UCSD-AML1 (cell line): ENCODE measurements at regions not wholly inside any gene's neighbourhood (a gene's known extent, or its start where the extent isn't known, plus 50 kb on each side); places are given as distances from the start of the nearest gene placed in this dataset.
"Not testable (repeated sequence)": the region's sequence is repeated elsewhere in the genome, so short reads cannot be mapped to it uniquely, and the experiment has no call there.

ENCODE experiments used
- DNase-seq: peaks from one replicate; lab custom pipeline; 2025; ENCODE audit not compliant: unreplicated experiment; lab: John Stamatoyannopoulos, UW

DNA sequence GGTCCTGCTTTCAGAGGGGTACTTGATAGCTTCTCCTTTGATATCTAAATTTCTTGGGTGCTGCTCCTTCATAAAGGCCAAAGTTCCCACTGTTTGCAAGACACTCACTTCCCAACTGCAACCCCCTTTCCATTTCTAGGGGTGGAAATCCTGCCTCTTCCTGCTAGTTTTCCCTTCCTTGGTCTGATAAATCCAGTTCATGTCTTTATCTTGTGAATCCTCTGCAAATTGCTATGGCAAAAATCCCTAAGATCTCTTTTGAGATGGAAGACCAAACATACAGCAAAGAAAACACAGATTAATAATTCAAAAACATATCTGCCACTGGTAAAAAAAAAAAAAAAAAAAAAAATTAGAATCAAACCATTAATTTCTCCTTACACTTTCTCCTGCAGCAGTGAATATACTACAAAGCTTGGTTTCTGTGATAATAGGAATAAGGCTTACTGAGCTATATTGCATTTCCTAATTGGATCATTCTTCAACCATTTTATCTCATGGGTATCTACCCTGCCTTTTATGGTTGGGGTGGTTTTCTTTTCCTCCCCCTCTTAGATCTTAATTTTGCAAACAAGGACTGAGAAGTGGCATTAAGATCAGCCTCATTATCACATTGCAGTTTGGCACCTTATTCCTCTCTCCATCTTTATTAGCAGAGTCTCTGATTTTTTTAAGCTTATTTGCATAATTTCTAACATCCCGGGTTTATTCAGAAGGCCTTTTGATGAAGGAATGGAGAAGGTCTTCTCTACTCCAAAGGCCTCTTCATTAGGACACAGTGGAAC is 439.1 kb downstream of the XYLT1 start:
- DNase-seq, result no peak

DNA sequence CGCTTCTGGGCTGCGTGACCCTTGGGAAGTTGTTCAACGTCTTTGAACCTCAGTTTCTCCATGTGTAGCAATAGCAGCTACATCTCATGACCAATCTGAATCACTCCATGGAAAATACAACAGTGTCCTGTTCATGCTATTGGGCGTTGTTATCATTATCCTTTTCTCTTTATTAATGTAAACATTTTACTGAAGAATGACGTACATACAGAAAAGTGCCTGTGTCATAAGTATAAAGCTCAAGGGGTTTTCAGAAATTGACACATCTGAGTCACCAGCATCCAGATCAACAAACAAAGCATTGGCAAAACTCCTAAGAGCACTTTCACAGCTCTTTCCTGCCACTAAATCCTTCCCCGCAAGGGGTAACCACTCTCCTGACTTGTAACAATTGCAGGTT is 438.4 kb downstream of the XYLT1 start:
- DNase-seq, result no peak

GRCh38 chr16:17034477-17035252 is 436.1 kb downstream of the XYLT1 start:
- no peak for DNase-seq

- DNase-seq, result no peak
Observed at GRCh38 chr16:17037499-17037898, 433.3 kb downstream of the XYLT1 start.

DNA sequence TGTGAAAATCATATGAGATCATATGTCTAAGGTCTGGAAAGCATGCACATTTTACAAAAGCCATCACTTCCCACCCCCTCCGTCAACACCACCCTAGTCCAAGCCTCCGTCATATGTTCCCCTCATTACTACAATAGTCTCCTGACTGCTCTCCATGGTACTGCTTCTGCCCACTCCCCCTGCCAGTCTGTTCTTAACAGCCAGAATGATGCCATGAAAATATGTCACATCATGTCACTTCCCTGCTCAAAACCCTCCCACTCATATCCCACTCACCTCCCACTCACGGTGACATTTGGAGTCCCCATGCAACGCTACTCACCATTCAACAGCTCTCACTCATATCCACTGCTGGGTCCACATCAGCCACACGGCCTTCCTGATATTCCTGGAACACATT is 432.3 kb downstream of the XYLT1 start:
- no peak for DNase-seq

DNA sequence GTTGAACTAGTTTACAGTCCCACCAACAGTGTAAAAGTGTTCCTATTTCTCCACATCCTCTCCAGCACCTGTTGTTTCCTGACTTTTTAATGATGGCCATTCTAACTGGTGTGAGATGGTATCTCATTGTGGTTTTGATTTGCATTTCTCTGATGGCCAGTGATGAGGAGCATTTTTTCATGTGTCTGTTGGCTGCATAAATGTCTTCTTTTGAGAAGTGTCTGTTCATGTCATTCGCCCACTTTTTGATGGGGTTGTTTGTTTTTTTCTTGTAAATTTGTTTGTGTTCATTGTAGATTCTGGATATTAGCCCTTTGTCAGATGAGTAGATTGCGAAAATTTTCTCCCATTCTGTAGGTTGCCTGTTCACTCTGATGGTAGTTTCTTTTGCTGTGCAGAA is 421.7 kb downstream of the XYLT1 start:
- DNase-seq, result not testable (repeated sequence)

- DNase-seq, result no peak
Observed at GRCh38 chr16:17050468-17050867, 420.3 kb downstream of the XYLT1 start.
